Heart right ventricle (tissue), 16 donors: ENCODE measurements at regions not wholly inside any gene's neighbourhood (a gene's known extent, or its start where the extent isn't known, plus 50 kb on each side); places are given as distances from the start of the nearest gene placed in this dataset.
"Not testable (repeated sequence)": the region's sequence is repeated elsewhere in the genome, so short reads cannot be mapped to it uniquely, and the experiment has no call there.

Experiments used
- ATAC-seq, 8 donors: fragments of 200-7000 bp; cut with Tn5 transposase; one replicate each; pipeline ENCODE4 v1.9.1; 2020; ENCODE audit warnings: mild to moderate bottlenecking in 8 of 8, moderate library complexity in 8 of 8, moderate number of reproducible peaks in 1 of 8
- DNase-seq, 2 donors: peaks; one replicate each; pipeline ENCODE4 v3.0.0-alpha.2; 2020
- H3K27ac ChIP-seq, 10 donors: fragments of 200-600 bp; sonication (generic) in 2 of 10; one replicate each; pipeline versions ENCODE4 v1.5.0 to v1.8.0; 2020 to 2022; ENCODE audit warnings: mild to moderate bottlenecking in 3 of 10
- H3K27me3 ChIP-seq, 7 donors: fragments of 200-600 bp; one replicate each; pipeline ENCODE4 v1.8.0; 2021 to 2022; ENCODE audit warnings: mild to moderate bottlenecking in 2 of 7
- H3K36me3 ChIP-seq, 9 donors: fragments of 200-600 bp; sonication (generic) in 1 of 9; one replicate each; pipeline versions ENCODE4 v1.5.0 to v1.8.0; 2020 to 2022; ENCODE audit warnings: mild to moderate bottlenecking in 2 of 9
- H3K4me1 ChIP-seq, 9 donors: fragments of 200-600 bp; sonication (generic) in 1 of 9; one replicate each; pipeline versions ENCODE4 v1.5.0 to v1.8.0; 2020 to 2022; ENCODE audit warnings: mild to moderate bottlenecking in 4 of 9
- H3K4me3 ChIP-seq, 10 donors: fragments of 200-600 bp; sonication (generic) in 2 of 10; one replicate each; pipeline versions ENCODE4 v1.5.0 to v1.8.0; 2020 to 2022; ENCODE audit warnings: mild to moderate bottlenecking in 7 of 10, moderate library complexity in 2 of 10
- H3K9me3 ChIP-seq, 11 donors: fragments of 200-600 bp in 10 of 11; sonication (generic) in 2 of 11; one replicate each; pipeline versions ENCODE4 v1.5.0 to v1.8.0; 2013 to 2022; ENCODE audit warnings: mild to moderate bottlenecking in 2 of 11, control low read depth in 1 of 11, moderate library complexity in 1 of 11
- WGBS, 2 donors: extraction: QIAGEN DNeasy Blood & Tissue Kit; methylation state at CpG; one replicate each; pipeline ENCODE4 v1.1.7; 2013; ENCODE audit warnings: inconsistent platforms in 1 of 2; 5-methylcytosine and 5-hydroxymethylcytosine counted together
- intact Hi-C, 10 donors: fragments of 100-400 bp; cut with DNase I; formaldehyde crosslinking; loops; one replicate each; pipeline versions ENCODE4 v1.11.1 to v1.14.2; 2022
- TF ChIP-seq, protein P1 (sequence below), 9 donors: fragments of 200-600 bp; sonication (generic) in 2 of 9; IDR thresholded peaks; one replicate each; pipeline versions ENCODE4 v1.5.0 to v1.8.0; 2021 to 2022; ENCODE audit warnings: antibody characterized with exemption in 9 of 9, mild to moderate bottlenecking in 5 of 9, moderate library complexity in 1 of 9
- donor health status: Arrhythmogenic right ventricular cardiomyopathy.
- donor health status: ischemic (EF 13 %, LVEDD 7.1; RV severe dilation, severe dysfunction).
- donor health status: healthy with polysubstance abuse.
- donor health status: DM: no; HTN: yes; CAD: no.
- donor health status: DM: no; HTN: no; CAD: no.
- donor health status: ischemic (EF 25% LVEDD 6.9; RV normal size, moderate dysfunction).
- donor health status: ischemic (EF 25% LVEDD 5.7; RV mildly dilated, moderate dysfunction).
- donor health status: healthy.
- donor health status: DM: yes; HTN: yes; CAD: no.
- donor health status: Ischemic cardiomyopathy.
- donor health status: ischemic (EF 35%, LVEDD 5.7; RV mildly dilated, moderate dysfunction).
- donor health status: nonischemic (EF 11% LVEDD 7.7; RV severe dilation, severe dysfunction).
- donor health status: DM: yes; HTN: yes; CAD: no.
- donor health status: PGD.
- donor health status: ischemic (EF 29% LVEDD 5.4; RV normal size, mild dysfunction).
- donor health status: nonischemic (EF 23%, LVEDD 6.1; RV moderate dilation, normal function).

DNA sequence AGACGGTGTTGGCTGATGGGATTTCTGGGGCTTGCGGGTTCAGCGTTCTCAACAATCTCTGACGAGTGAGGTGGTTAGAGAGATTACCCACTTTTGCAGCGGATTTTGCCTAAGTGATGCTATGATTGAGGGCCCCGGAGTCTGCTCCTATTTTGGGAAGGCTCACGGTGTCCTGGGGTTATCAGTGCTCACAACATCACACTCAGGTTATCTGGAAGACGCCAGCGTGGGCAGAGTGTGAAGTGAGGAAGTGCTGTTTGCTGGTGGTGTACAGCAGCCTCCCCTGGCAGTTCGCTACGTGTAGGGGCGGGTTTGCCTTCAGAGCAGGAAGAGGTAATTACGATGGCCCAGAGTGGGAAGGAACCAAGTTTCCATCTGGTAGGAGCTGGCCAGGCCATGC is 341.2 kb upstream of the IRX2 start:
- peaks cover 0 to 24% (median 0%) of the 10 kb centered on the region in 7 donors for H3K27me3 ChIP-seq
- peak in 3 of 8 donors; percentile 75 to 81 (median 78) for ATAC-seq
- H3K9me3 ChIP-seq = no peaks in the 10 kb centered on the region
- no peak overlapping the region for H3K4me3 ChIP-seq
- H3K27ac ChIP-seq = no peak overlapping the region
- WGBS, 2 donors = 2 to 7% methylated on average over 13 of the region's 13 CpGs
- H3K36me3 ChIP-seq = no peaks in the 10 kb centered on the region
- TF ChIP-seq, protein P1, sequence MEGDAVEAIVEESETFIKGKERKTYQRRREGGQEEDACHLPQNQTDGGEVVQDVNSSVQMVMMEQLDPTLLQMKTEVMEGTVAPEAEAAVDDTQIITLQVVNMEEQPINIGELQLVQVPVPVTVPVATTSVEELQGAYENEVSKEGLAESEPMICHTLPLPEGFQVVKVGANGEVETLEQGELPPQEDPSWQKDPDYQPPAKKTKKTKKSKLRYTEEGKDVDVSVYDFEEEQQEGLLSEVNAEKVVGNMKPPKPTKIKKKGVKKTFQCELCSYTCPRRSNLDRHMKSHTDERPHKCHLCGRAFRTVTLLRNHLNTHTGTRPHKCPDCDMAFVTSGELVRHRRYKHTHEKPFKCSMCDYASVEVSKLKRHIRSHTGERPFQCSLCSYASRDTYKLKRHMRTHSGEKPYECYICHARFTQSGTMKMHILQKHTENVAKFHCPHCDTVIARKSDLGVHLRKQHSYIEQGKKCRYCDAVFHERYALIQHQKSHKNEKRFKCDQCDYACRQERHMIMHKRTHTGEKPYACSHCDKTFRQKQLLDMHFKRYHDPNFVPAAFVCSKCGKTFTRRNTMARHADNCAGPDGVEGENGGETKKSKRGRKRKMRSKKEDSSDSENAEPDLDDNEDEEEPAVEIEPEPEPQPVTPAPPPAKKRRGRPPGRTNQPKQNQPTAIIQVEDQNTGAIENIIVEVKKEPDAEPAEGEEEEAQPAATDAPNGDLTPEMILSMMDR (IDR thresholded peaks at IDR 0.05) = no peak
- no peaks in the 10 kb centered on the region for H3K4me1 ChIP-seq
- peak in 1 of 2 donors; percentile 36 for DNase-seq
- intact Hi-C loops = no loop called here

DNA sequence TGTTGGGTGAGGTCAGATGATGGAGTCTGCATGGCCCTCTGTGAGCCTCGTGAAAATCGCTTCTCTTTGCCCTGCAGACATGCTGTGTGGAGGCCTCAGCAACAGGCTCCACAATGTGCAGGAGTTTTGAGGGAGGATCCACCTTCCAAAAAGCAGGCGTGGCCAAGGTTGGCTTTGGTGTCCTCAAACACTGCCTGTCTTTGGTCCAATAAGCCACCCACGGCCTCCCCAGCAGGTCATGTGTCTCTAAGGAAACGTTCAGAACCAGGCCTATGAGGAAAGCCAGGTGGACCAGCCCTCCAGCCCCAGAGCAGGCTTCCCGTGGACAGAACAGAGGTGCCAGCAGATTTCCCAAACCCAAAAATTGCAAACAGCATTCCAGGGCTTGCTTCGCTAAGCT is 340.7 kb upstream of the IRX2 start:
- WGBS, 2 donors = 45 to 54% methylated on average over 7 of the region's 7 CpGs
- DNase-seq = no peak
- no peaks in the 10 kb centered on the region for H3K36me3 ChIP-seq
- H3K4me1 ChIP-seq = no peaks in the 10 kb centered on the region
- intact Hi-C loops = no loop called here
- H3K27ac ChIP-seq = no peak overlapping the region
- TF ChIP-seq, protein P1 (IDR thresholded peaks at IDR 0.05) = no peak
- ATAC-seq = peak in 2 of 8 donors; percentile 22 to 41
- H3K4me3 ChIP-seq = no peak overlapping the region
- no peaks in the 10 kb centered on the region for H3K9me3 ChIP-seq
- H3K27me3 ChIP-seq = peaks cover 0 to 25% (median 0%) of the 10 kb centered on the region in 7 donors

DNA sequence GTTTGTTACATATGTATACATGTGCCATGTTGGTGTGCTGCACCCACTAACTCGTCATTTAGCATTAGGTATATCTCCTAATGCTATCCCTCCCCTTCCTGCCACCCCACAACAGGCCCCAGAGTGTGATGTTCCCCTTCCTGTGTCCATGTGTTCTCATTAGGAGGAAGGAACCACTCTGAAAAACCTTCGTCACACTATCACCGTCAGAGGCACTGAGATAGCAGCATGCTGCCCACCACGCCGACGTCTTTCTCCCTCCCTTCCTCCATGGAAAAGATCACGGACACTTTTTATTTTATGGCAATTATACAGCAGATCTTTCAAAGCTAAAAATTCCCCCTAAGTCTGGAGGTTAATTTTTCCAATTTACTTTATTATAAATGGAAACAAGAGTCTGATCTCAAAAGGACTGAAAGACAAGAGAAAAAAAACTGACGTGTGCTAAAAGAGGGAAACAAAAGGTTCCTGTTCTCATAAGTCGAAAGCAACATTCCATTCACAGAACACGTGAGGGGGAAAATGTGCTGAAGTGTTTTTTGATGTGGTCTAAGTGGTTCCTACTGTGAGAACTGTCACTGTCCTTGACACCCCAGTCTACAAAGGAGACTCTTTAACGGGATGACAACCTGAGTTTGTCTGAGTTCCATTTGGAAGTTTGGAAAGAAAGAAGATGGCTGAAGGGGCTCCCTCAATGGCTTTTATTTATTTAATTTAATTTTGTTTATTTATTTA is 339.7 kb upstream of the IRX2 start:
- DNase-seq = no peak
- peak in 2 of 8 donors; percentile 41 to 62 for ATAC-seq
- whole genome bisulfite sequencing, 2 donors = 13 to 16% methylated on average over 11 of the region's 11 CpGs

DNA sequence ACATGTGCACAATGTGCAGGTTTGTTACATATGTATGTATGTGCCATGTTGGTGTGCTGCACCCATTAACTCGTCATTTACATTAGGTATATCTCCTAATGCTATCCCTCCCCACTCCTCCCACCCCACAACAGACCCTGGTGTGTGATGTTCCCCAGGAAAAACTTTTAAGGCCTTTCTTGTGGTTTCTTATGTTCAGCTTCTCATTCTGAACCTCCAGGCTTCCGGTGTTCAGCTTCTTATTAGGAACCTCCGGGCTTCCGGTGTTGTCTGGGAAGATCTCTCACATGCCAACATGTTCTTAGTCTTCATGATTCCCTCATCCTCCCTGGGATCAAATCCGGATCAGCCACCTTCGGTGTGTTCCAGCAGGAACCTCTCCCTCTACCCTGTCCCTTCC is 338.8 kb upstream of the IRX2 start:
- peaks cover 0 to 25% (median 0%) of the 10 kb centered on the region in 7 donors for H3K27me3 ChIP-seq
- ATAC-seq, intact Hi-C loops, DNase-seq, H3K9me3 ChIP-seq, H3K4me3 ChIP-seq, H3K27ac ChIP-seq, H3K4me1 ChIP-seq, H3K36me3 ChIP-seq: not testable (repeated sequence)
- WGBS, 2 donors = 80 to 84% methylated on average over 5 to 6 of the region's 6 CpGs

More for the DNA sequence above, 339.7 kb upstream of the IRX2 start:
- Histone ChIP-seq H3K27me3 (peaks cover 0 to 25% (median 0%) of the 10 kb centered on the region in 7 donors), H3K9me3 (no peaks in the 10 kb centered on the region), H3K4me3 (no peak overlapping the region), H3K4me1 (no peaks in the 10 kb centered on the region), H3K36me3 (no peaks in the 10 kb centered on the region), H3K27ac (no peak overlapping the region)
- TF ChIP-seq, protein P1 (IDR thresholded peaks at IDR 0.05) = no peak
- intact Hi-C loops = no loop called here

DNA sequence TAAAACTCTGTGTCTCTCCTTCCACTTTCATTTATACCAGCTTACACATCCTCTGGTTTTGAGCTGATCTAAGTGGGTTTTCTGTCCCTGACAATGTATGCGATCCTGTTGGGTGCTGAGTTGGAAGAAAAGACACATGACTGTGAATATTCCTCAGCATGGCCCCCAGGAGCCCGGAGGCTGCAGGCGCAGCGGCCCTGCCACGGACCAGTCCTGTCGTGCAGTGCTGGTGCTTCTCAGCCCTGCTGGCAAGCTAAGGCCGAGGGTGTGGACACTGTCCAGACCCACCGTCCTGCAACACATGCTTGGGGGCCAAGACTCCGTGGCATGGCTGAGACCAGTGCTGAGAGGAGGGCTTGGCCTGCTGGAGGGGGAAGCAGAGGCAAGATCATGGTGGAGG is 328.9 kb upstream of the IRX2 start:
- H3K36me3 ChIP-seq = no peaks in the 10 kb centered on the region
- intact Hi-C loops = no loop called here
- 80 to 82% methylated on average over 9 of the region's 9 CpGs for WGBS, 2 donors
- no peak overlapping the region for H3K4me3 ChIP-seq
- H3K9me3 ChIP-seq = peaks cover 0 to 21% (median 2%) of the 10 kb centered on the region in 11 donors
- H3K4me1 ChIP-seq = no peaks in the 10 kb centered on the region
- ATAC-seq (no peak), DNase-seq (no peak)
- TF ChIP-seq, protein P1 (IDR thresholded peaks at IDR 0.05) = no peak
- H3K27ac ChIP-seq = no peak overlapping the region
- peaks cover 0 to 9% (median 0%) of the 10 kb centered on the region in 7 donors for H3K27me3 ChIP-seq
